Fibroblast of mammary gland (primary cell): ENCODE measurements at regions not wholly inside any gene's neighbourhood (a gene's known extent, or its start where the extent isn't known, plus 50 kb on each side); places are given as distances from the start of the nearest gene placed in this dataset.

Experiments
- DNase-seq: peaks from one replicate; pipeline ENCODE4 v3.0.0-alpha.2; 2010; ENCODE audit warnings: low read depth
- H3K4me3 ChIP-seq: 2 replicates; pipeline ENCODE4 v1.5.1; 2011; ENCODE audit warnings: low read depth, mild to moderate bottlenecking, low read length, moderate library complexity; ENCODE audit not compliant: control insufficient read depth
- CTCF ChIP-seq: conservative IDR thresholded peaks from 2 replicates; pipeline ENCODE4 v1.5.1; 2011; ENCODE audit warnings: low read depth, low read length, inconsistent platforms; ENCODE audit not compliant: control insufficient read depth, insufficient read depth

- no peak for TF ChIP-seq CTCF
- no peak for DNase-seq
- H3K4me3 ChIP-seq: no peak overlapping the region
Observed at GRCh38 chr1:112245114-112245513, 150.9 kb upstream of the CTTNBP2NL start.

- H3K4me3 ChIP-seq: no peak overlapping the region
- TF ChIP-seq CTCF: no peak
- no peak for DNase-seq
Observed at GRCh38 chr1:112247036-112247597, 148.9 kb upstream of the CTTNBP2NL start.

- DNase-seq: no peak
- TF ChIP-seq CTCF: no peak
Observed at GRCh38 chr1:112247961-112248360, 148.1 kb upstream of the CTTNBP2NL start.

GRCh38 chr1:112250892-112251291 is 145.1 kb upstream of the CTTNBP2NL start:
- no peak overlapping the region for H3K4me3 ChIP-seq
- no peak for TF ChIP-seq CTCF
- no peak for DNase-seq

More at GRCh38 chr1:112247961-112248360, 148.1 kb upstream of the CTTNBP2NL start:
- no peak overlapping the region for H3K4me3 ChIP-seq

GRCh38 chr1:112251766-112252506 is 144.1 kb upstream of the CTTNBP2NL start:
- DNase-seq: peak; percentile 58
- no peak for TF ChIP-seq CTCF
- H3K4me3 ChIP-seq: no peak overlapping the region

GRCh38 chr1:112253366-112253765 is 142.6 kb upstream of the CTTNBP2NL start:
- H3K4me3 ChIP-seq: no peak overlapping the region
- TF ChIP-seq CTCF: no peak
- DNase-seq: no peak
